Fibroblast of pulmonary artery (primary cell): ENCODE measurements at regions not wholly inside any gene's neighbourhood (a gene's known extent, or its start where the extent isn't known, plus 50 kb on each side); places are given as distances from the start of the nearest gene placed in this dataset.

ENCODE experiments used
- DNase-seq: peaks from one replicate; pipeline ENCODE4 v3.0.0-alpha.2; 2010; ENCODE audit warnings: low read depth
- H3K4me3 ChIP-seq: replicated peaks from 2 replicates; pipeline ENCODE4 v1.5.1; 2011; ENCODE audit warnings: low read depth, mild to moderate bottlenecking, control low read depth, low read length, moderate library complexity
- TF ChIP-seq, protein P1 (sequence below): IDR thresholded peaks from 2 replicates; pipeline ENCODE4 v1.5.1; 2011; ENCODE audit warnings: mild to moderate bottlenecking, control low read depth, low read length, inconsistent platforms; ENCODE audit errors: missing control alignments

DNA sequence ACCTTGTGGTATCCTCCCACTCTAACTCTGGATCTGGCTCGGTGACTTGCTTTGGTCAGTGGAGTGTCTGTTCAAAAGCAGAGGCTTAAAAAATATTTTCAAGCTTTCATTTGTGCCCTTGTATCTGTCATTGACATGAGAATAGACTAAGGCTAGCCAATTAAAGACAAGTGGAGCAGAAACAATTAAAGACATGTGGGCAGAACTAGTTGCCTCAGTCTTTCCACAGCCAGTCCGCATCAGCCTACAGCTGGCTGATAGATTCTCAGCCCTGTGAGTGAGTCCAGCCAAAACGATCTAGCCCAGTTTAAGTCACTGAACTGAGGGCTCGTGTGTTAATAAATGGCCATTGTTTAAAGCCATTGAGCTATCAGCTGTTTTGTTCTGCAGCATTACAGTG is 185.2 kb upstream of the DGKB start:
- no peak overlapping the region for H3K4me3 ChIP-seq
- TF ChIP-seq, protein P1, sequence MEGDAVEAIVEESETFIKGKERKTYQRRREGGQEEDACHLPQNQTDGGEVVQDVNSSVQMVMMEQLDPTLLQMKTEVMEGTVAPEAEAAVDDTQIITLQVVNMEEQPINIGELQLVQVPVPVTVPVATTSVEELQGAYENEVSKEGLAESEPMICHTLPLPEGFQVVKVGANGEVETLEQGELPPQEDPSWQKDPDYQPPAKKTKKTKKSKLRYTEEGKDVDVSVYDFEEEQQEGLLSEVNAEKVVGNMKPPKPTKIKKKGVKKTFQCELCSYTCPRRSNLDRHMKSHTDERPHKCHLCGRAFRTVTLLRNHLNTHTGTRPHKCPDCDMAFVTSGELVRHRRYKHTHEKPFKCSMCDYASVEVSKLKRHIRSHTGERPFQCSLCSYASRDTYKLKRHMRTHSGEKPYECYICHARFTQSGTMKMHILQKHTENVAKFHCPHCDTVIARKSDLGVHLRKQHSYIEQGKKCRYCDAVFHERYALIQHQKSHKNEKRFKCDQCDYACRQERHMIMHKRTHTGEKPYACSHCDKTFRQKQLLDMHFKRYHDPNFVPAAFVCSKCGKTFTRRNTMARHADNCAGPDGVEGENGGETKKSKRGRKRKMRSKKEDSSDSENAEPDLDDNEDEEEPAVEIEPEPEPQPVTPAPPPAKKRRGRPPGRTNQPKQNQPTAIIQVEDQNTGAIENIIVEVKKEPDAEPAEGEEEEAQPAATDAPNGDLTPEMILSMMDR: no peak
- no peak for DNase-seq

DNA sequence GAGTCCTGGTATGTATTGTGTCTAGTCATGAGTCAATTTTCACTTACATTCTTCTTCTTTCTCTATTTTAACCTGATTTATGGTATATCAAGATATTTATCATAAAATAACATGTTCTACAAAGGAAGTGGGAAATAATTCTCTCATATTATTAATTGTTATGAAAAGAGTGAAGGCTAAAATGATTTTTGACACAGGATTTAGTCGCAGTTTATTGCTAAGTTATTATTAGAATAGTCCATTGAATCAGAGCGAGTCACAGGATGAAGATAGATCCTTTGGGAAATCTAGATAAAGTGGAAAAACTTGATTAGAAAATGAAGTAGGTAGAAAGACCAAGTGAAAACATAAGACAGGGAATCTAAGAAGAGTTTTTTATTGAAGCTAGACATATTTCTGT is 184.3 kb upstream of the DGKB start:
- no peak for DNase-seq
- no peak overlapping the region for H3K4me3 ChIP-seq
- TF ChIP-seq, protein P1: no peak

DNA sequence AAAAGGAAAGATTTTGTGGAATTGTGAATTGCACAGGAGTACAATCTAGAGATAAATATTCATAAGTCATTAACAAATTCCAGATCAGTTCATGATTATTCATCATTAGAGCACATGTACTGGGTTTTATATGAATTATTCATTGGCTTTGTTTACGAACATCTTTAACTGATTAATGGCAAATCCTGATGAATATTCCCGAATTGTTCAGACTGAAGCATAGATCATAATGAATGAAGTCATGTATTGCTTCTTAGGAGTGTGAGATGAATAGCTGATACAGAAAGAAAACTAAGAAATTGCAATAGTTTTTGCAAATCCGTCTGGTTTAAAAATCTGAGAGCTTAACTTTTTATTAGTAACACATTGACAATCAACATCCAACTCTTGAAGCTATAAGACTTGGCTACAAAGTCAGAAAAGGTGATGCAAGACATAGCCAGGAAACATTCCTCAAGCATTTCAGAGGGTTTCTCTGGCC is 183.6 kb upstream of the DGKB start:
- peak; percentile 5 for DNase-seq
- TF ChIP-seq, protein P1: no peak
- no peak overlapping the region for H3K4me3 ChIP-seq

DNA sequence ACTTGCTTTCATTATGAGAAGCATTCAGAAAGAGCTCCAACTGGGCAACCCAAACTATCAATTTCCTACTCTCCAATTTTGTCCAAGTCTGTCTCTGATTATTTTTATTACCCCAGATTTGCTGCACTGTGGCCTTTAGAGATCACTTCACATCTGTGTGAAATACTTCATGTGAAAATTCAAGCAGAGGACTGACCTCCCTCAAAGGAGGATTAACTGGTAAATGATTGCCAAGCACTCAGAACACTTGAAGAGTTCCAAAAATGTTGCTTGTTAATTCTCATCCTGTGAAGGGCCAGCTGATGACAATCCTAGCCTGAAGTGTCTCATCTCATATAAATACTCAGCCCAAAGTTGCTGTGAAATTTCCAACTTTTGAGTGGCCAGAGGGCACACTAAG is 182.8 kb upstream of the DGKB start:
- DNase-seq: no peak
- no peak overlapping the region for H3K4me3 ChIP-seq
- TF ChIP-seq, protein P1: no peak

DNA sequence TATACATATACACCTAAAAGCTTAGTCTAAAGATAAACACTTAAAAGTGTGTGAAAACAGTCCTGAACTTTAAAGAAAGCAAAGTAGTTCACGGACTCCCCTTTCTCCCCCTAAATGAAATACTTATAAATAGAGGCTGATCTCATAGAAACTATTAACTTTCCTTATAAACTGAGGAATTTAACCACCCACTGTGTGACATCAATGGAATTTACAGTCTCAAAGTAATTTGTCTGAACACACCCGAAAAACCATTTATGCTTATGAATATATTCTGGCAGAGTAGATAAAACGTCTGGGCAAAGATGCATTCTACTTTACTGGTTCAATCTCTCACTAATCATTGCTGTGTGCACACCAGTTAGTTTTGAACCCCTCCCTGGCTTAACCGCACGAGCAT is 181.8 kb upstream of the DGKB start:
- DNase-seq: no peak
- no peak overlapping the region for H3K4me3 ChIP-seq
- TF ChIP-seq, protein P1: no peak

DNA sequence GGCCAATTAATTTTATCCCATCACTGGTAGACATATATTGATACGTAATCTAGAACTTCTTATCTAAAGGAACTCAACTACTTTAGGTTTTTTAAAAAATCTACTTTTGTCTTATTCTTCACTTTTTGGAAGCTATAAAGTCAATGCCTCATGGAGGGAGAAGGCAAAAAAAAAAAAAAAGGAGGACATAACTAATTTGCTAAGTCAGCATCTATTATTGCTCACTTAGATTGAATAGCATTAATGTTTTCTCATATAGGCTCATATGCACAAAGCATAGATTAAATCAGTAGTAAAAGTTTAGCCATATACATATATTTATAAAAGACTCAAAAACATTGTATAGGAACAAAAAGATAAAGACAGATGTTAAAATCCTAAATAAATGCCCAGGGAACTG is 179.3 kb upstream of the DGKB start:
- no peak for DNase-seq
- TF ChIP-seq, protein P1: no peak
- H3K4me3 ChIP-seq: no peak overlapping the region

DNA sequence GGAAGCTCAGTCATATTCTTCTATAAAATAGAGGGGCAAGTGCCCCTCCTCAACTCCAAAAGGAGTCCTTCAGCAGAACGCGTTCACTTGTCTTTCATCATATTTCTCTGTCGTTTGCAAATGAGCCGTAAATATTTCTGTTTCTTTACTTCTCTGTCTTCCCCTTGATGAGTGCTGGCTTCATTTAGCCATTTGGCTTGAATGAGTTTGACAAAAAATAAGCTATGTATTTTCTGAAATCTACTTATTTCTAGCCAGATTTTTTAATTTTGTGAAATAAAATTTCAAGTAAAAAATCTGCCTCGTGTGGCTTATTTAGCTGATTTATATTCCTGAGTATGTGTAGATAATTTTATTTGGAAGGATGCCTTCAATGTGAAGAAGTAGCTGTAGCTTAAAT is 170.8 kb upstream of the DGKB start:
- TF ChIP-seq, protein P1: no peak
- no peak for DNase-seq
- no peak overlapping the region for H3K4me3 ChIP-seq
